ENCODE measurements at regions not wholly inside any gene's neighbourhood (a gene's known extent, or its start where the extent isn't known, plus 50 kb on each side); places are given as distances from the start of the nearest gene placed in this dataset.
"Not testable (repeated sequence)": the region's sequence is repeated elsewhere in the genome, so short reads cannot be mapped to it uniquely, and the experiment has no call there.

DNA sequence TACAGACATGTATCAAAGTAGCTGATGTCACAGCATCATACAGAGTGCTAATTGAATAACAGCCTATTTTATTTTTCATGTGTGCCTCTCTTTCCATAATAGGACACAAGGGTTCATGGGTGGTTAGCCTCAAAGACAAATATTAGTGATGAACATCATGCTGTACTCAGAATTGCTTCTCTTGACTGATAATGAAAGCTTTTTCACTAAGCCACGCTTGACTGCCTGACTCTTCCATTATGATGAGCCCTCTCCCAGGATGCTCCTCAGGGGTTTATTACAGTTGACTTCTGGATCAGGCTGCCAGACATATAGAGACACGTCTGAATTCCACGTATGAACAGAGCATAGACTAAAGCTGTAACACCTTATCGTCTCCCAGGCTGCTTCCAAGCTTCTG lies 2757.5 kb downstream of the PCDH7 start:
- no peak for TF ChIP-seq ZFX (IDR thresholded peaks at IDR 0.05; ENCODE audit: borderline replicate concordance)
- TF ChIP-seq, protein P1, sequence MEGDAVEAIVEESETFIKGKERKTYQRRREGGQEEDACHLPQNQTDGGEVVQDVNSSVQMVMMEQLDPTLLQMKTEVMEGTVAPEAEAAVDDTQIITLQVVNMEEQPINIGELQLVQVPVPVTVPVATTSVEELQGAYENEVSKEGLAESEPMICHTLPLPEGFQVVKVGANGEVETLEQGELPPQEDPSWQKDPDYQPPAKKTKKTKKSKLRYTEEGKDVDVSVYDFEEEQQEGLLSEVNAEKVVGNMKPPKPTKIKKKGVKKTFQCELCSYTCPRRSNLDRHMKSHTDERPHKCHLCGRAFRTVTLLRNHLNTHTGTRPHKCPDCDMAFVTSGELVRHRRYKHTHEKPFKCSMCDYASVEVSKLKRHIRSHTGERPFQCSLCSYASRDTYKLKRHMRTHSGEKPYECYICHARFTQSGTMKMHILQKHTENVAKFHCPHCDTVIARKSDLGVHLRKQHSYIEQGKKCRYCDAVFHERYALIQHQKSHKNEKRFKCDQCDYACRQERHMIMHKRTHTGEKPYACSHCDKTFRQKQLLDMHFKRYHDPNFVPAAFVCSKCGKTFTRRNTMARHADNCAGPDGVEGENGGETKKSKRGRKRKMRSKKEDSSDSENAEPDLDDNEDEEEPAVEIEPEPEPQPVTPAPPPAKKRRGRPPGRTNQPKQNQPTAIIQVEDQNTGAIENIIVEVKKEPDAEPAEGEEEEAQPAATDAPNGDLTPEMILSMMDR (IDR thresholded peaks at IDR 0.05) = no peak
- no peak overlapping the region for H3K27ac ChIP-seq

- H3K27ac ChIP-seq = peak overlapping the region; percentile 55
- TF ChIP-seq, protein P1 (IDR thresholded peaks at IDR 0.05) = no peak
- TF ChIP-seq ZFX (IDR thresholded peaks at IDR 0.05; ENCODE audit: borderline replicate concordance) = no peak
Measured at GRCh38 chr4:33482773-33483172, 2761.5 kb downstream of the ARAP2 start.

DNA sequence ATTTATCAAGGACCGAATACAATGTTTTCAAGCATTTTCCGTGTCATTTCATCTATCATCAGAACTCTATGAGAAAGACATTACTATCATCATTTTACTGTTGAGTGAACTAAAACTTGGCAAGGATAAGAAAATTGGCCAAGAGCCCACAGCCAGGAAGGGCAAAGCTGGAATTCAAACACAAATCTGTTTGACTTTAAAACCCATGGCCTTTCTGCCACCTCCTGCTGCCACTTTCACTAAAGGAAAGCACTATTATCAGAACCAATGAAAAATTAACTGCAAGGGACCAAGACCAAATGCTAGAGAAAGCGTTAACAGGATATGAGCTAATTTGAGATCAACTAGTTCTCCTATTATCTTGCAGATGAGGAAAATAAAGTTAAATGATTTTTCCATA lies 2759.2 kb downstream of the ARAP2 start:
- TF ChIP-seq ZFX (IDR thresholded peaks at IDR 0.05; ENCODE audit: borderline replicate concordance) = no peak
- TF ChIP-seq, protein P1 (IDR thresholded peaks at IDR 0.05) = no peak
- H3K27ac ChIP-seq = no peak overlapping the region

DNA sequence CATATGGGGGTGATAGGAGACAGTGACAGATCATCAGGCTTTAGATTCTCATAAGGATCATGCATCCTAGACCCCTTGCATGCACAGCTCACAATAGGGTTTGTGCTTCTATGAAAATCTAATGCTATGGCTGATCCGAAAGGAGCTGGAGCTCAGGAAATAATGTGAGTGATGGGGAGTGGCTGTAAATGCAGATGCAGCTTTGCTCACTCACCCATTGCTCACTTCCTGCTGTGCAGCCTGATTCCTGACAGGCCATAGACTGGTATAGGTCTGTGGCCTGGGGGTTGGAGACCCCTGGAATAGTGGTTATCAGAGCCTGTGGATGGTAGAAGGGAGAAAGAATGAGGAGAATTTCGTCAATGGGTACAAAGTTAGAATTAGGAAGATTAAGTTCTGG lies 2751.1 kb downstream of the ARAP2 start:
- TF ChIP-seq ZFX (IDR thresholded peaks at IDR 0.05; ENCODE audit: borderline replicate concordance) = no peak
- TF ChIP-seq, protein P1 (IDR thresholded peaks at IDR 0.05) = no peak
- no peak overlapping the region for H3K27ac ChIP-seq

DNA sequence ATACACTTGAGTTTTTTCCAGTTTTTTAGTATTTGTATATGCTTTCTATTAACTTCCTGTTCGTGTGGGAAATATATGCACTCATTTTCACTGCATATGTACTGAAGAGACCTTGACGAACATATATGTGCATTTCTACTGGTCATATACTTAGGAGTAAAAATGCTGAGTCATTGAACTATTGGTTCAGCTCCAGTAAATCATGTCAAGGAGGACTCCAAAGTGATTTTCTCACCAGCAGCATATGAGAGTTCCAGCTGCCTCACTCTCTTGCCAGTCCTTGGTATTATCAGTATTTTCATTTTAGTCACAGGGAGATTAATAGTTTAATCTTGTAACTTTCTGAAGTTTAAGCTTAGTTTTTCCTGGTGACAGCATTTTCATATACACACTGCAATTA lies 2750.2 kb downstream of the ARAP2 start:
- TF ChIP-seq ZFX (IDR thresholded peaks at IDR 0.05; ENCODE audit: borderline replicate concordance) = no peak
- TF ChIP-seq, protein P1 (IDR thresholded peaks at IDR 0.05) = no peak
- H3K27ac ChIP-seq = no peak overlapping the region

- not testable (repeated sequence) for H3K27ac ChIP-seq
Measured at GRCh38 chr4:33501587-33501986, 2742.7 kb downstream of the ARAP2 start.

- TF ChIP-seq, protein P1 (IDR thresholded peaks at IDR 0.05) = no peak
- TF ChIP-seq ZFX (IDR thresholded peaks at IDR 0.05; ENCODE audit: borderline replicate concordance) = no peak
- no peak overlapping the region for H3K27ac ChIP-seq
Measured at GRCh38 chr4:33512397-33512796, 2731.9 kb downstream of the ARAP2 start.

- no peak overlapping the region for H3K27ac ChIP-seq
- TF ChIP-seq, protein P1 (IDR thresholded peaks at IDR 0.05) = no peak
- no peak for TF ChIP-seq ZFX (IDR thresholded peaks at IDR 0.05; ENCODE audit: borderline replicate concordance)
Measured at GRCh38 chr4:33518856-33519255, 2725.5 kb downstream of the ARAP2 start.

All from 22Rv1 (cell line).